MM.1S (cell line): ENCODE measurements at regions not wholly inside any gene's neighbourhood (a gene's known extent, or its start where the extent isn't known, plus 50 kb on each side); places are given as distances from the start of the nearest gene placed in this dataset.

Source experiments
- CTCF ChIP-seq: fragments of 300-600 bp; sonication (generic); IDR thresholded peaks from 2 replicates; pipeline ENCODE4 v1.5.1; 2016; ENCODE audit warnings: antibody characterized with exemption, low read length, mixed read lengths
- EZH2 ChIP-seq: fragments of 300-600 bp; sonication (generic); optimal IDR thresholded peaks from 2 replicates; pipeline ENCODE3; 2017; ENCODE audit warnings: low read depth, mild to moderate bottlenecking, antibody characterized with exemption, low read length, mixed read lengths
- EZH2phosphoT487 ChIP-seq: fragments of 300-600 bp; sonication (generic); IDR thresholded peaks from 2 replicates; pipeline ENCODE4 v1.6.1; 2018; ENCODE audit warnings: antibody characterized with exemption, low read length

GRCh38 chr5:113761594-113761993 is 248.1 kb downstream of the YTHDC2 start:
- TF ChIP-seq CTCF = no peak
- no peak for TF ChIP-seq EZH2phosphoT487
- no peak for TF ChIP-seq EZH2
